ENCODE measurements at regions not wholly inside any gene's neighbourhood (a gene's known extent, or its start where the extent isn't known, plus 50 kb on each side); places are given as distances from the start of the nearest gene placed in this dataset.

DNA sequence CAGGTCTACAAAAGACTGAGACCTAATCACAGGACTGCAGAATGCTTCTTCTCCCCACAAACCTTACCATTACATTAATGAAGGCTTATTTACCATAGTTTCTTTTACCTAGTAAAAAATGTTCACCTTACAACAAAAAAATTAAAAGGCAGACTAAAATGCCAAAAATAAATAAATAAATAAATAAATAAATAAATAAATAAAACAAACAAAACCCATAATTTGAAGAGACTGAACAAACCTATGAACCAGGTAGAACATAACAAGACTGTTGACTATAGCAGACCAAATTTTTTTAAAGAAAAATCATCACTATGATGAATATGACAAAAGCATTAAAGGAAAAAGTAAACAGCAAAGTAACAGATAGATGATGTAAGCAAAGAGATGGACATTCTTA, 946.3 kb downstream of the EPHA7 start:
- no peaks in the 10 kb centered on the region for H3K4me1 ChIP-seq (ENCODE audit: low read length)
- no peak overlapping the region for H3K27ac ChIP-seq (ENCODE audit: low read length)
- no peak overlapping the region for H2AFZ ChIP-seq (ENCODE audit: low read depth, low read length)
- no peak overlapping the region for H3K9ac ChIP-seq (ENCODE audit: low read length)
- TF ChIP-seq EZH2phosphoT487 (IDR thresholded peaks at IDR 0.05; ENCODE audit: low read depth), result no peak
- TF ChIP-seq, protein P1, sequence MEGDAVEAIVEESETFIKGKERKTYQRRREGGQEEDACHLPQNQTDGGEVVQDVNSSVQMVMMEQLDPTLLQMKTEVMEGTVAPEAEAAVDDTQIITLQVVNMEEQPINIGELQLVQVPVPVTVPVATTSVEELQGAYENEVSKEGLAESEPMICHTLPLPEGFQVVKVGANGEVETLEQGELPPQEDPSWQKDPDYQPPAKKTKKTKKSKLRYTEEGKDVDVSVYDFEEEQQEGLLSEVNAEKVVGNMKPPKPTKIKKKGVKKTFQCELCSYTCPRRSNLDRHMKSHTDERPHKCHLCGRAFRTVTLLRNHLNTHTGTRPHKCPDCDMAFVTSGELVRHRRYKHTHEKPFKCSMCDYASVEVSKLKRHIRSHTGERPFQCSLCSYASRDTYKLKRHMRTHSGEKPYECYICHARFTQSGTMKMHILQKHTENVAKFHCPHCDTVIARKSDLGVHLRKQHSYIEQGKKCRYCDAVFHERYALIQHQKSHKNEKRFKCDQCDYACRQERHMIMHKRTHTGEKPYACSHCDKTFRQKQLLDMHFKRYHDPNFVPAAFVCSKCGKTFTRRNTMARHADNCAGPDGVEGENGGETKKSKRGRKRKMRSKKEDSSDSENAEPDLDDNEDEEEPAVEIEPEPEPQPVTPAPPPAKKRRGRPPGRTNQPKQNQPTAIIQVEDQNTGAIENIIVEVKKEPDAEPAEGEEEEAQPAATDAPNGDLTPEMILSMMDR (IDR thresholded peaks at IDR 0.05; ENCODE audit: low read depth, low read length), result no peak
- no peaks in the 10 kb centered on the region for H3K36me3 ChIP-seq (replicated peaks; ENCODE audit: low read depth, low read length)
- no peak overlapping the region for H3K4me2 ChIP-seq (ENCODE audit: low read length)
- H3K9me3 ChIP-seq (ENCODE audit: insufficient read depth, low read length), result no peaks in the 10 kb centered on the region
- no peaks in the 10 kb centered on the region for H3K27me3 ChIP-seq (ENCODE audit: low read depth, low read length)
- no peaks in the 10 kb centered on the region for H4K20me1 ChIP-seq (ENCODE audit: insufficient read depth, low read length)
- H3K79me2 ChIP-seq (ENCODE audit: low read length), result no peaks in the 10 kb centered on the region
- H3K4me3 ChIP-seq (ENCODE audit: low read length), result no peak overlapping the region

DNA sequence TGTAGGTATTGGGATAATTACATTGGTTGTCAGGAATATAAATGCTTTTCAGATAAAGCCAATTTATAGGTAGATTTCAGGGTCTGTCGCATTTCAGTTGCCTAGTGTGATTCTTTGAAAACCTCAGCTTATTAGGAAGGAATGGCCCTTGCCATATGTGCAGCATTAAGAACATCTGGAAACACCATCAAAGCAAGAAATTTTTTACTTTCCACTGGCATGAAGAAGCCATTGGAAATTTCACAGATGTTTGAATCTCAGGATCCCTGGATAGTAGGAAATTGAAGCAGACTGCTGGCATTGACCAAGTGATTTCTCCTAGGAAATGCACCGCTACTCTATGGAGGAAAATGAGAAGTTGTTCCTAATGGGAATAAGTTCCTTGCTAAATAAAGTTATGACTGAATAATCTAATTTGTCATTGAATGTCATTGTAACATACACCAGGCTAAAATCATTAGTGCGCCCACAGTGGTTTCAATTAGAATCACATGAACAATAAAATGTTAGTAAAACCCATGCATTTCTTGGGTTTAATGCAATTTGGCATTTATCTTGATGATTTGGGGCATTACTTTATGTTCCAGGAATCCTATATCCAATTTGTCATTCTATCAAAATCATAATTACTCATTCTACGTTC, 950.1 kb downstream of the EPHA7 start:
- H3K4me2 ChIP-seq (ENCODE audit: low read length), result no peak overlapping the region
- TF ChIP-seq, protein P1 (IDR thresholded peaks at IDR 0.05; ENCODE audit: low read depth, low read length), result no peak
- no peak for TF ChIP-seq EZH2phosphoT487 (IDR thresholded peaks at IDR 0.05; ENCODE audit: low read depth)
- H4K20me1 ChIP-seq (ENCODE audit: insufficient read depth, low read length), result no peaks in the 10 kb centered on the region
- H3K36me3 ChIP-seq (replicated peaks; ENCODE audit: low read depth, low read length), result no peaks in the 10 kb centered on the region
- no peak overlapping the region for H2AFZ ChIP-seq (ENCODE audit: low read depth, low read length)
- no peaks in the 10 kb centered on the region for H3K79me2 ChIP-seq (ENCODE audit: low read length)
- no peak overlapping the region for H3K9ac ChIP-seq (ENCODE audit: low read length)
- H3K4me1 ChIP-seq (ENCODE audit: low read length), result no peaks in the 10 kb centered on the region
- H3K27ac ChIP-seq (ENCODE audit: low read length), result no peak overlapping the region
- no peaks in the 10 kb centered on the region for H3K9me3 ChIP-seq (ENCODE audit: insufficient read depth, low read length)
- no peak overlapping the region for H3K4me3 ChIP-seq (ENCODE audit: low read length)
- H3K27me3 ChIP-seq (ENCODE audit: low read depth, low read length), result no peaks in the 10 kb centered on the region

DNA sequence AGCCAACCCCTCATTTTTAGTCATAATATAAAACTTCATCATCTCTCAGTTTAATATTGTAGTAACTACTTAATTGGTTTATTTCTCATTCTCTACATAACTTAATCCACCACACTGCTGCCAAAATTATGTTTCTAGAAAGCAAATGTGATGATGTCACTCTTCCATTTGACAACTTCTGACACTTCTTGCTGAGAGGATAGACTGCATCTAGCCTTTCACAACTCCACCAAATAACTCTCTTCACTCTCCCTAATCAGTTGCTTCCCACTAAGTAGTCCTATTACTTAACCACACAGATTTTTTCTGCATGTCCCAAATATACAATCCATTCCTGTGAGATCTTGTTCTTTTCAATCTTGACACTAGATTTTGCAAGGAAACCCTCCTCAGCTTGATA, 951.3 kb downstream of the EPHA7 start:
- H3K79me2 ChIP-seq (ENCODE audit: low read length), result no peaks in the 10 kb centered on the region
- no peak overlapping the region for H3K4me3 ChIP-seq (ENCODE audit: low read length)
- no peak overlapping the region for H3K27ac ChIP-seq (ENCODE audit: low read length)
- no peaks in the 10 kb centered on the region for H4K20me1 ChIP-seq (ENCODE audit: insufficient read depth, low read length)
- H3K36me3 ChIP-seq (replicated peaks; ENCODE audit: low read depth, low read length), result no peaks in the 10 kb centered on the region
- no peaks in the 10 kb centered on the region for H3K27me3 ChIP-seq (ENCODE audit: low read depth, low read length)
- no peak overlapping the region for H2AFZ ChIP-seq (ENCODE audit: low read depth, low read length)
- no peaks in the 10 kb centered on the region for H3K4me1 ChIP-seq (ENCODE audit: low read length)
- no peaks in the 10 kb centered on the region for H3K9me3 ChIP-seq (ENCODE audit: insufficient read depth, low read length)
- no peak overlapping the region for H3K9ac ChIP-seq (ENCODE audit: low read length)
- TF ChIP-seq EZH2phosphoT487 (IDR thresholded peaks at IDR 0.05; ENCODE audit: low read depth), result no peak
- TF ChIP-seq, protein P1 (IDR thresholded peaks at IDR 0.05; ENCODE audit: low read depth, low read length), result no peak
- no peak overlapping the region for H3K4me2 ChIP-seq (ENCODE audit: low read length)

DNA sequence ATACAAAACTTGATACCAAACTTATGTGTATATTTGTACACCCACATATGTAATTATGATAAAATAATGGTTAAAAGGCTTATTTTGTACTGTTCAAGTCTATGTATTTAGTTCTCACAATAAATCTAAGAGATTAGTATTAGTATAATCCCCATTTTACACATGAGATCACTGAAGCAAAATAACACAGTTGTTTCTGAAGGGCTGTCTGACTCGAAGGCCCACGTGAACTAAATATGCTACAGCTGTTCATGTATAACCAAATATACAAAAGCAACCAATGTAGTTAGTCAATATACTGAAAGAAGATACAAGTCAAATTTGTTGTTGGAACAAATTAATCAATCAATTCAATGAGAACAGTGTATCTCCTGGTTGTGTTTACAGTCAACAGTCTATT, 959.2 kb downstream of the EPHA7 start:
- no peak for TF ChIP-seq EZH2phosphoT487 (IDR thresholded peaks at IDR 0.05; ENCODE audit: low read depth)
- TF ChIP-seq, protein P1 (IDR thresholded peaks at IDR 0.05; ENCODE audit: low read depth, low read length), result no peak

More for the DNA sequence above, 959.2 kb downstream of the EPHA7 start:
- no peak overlapping the region for H3K4me2 ChIP-seq (ENCODE audit: low read length)
- no peaks in the 10 kb centered on the region for H3K9me3 ChIP-seq (ENCODE audit: insufficient read depth, low read length)
- H2AFZ ChIP-seq (ENCODE audit: low read depth, low read length), result no peak overlapping the region
- no peak overlapping the region for H3K9ac ChIP-seq (ENCODE audit: low read length)
- no peaks in the 10 kb centered on the region for H4K20me1 ChIP-seq (ENCODE audit: insufficient read depth, low read length)
- no peaks in the 10 kb centered on the region for H3K4me1 ChIP-seq (ENCODE audit: low read length)
- no peaks in the 10 kb centered on the region for H3K79me2 ChIP-seq (ENCODE audit: low read length)
- no peaks in the 10 kb centered on the region for H3K36me3 ChIP-seq (replicated peaks; ENCODE audit: low read depth, low read length)
- no peak overlapping the region for H3K4me3 ChIP-seq (ENCODE audit: low read length)
- no peaks in the 10 kb centered on the region for H3K27me3 ChIP-seq (ENCODE audit: low read depth, low read length)
- no peak overlapping the region for H3K27ac ChIP-seq (ENCODE audit: low read length)

Measured in OCI-LY3 (cell line).